ENCODE measurements at regions not wholly inside any gene's neighbourhood (a gene's known extent, or its start where the extent isn't known, plus 50 kb on each side); places are given as distances from the start of the nearest gene placed in this dataset.

- Histone ChIP-seq H3K9ac (ENCODE audit: extremely low read depth, insufficient read length, low read length) (no peak overlapping the region), H2BK120ac (ENCODE audit: low read depth, low read length, poor library complexity, severe bottlenecking) (no peak overlapping the region), H3K14ac (ENCODE audit: insufficient read depth, low read length) (no peak overlapping the region), H3K18ac (ENCODE audit: insufficient read length, low read depth, low read length) (no peak overlapping the region), H3K4ac (ENCODE audit: low read depth, low read length) (no peak overlapping the region), H3K27ac (ENCODE audit: insufficient read length, low read depth, low read length) (no peak overlapping the region), H4K5ac (ENCODE audit: insufficient read length, low read depth, low read length) (no peak overlapping the region), H3K4me2 (ENCODE audit: insufficient read depth, insufficient read length, low read length) (no peak overlapping the region), H3K27me3 (ENCODE audit: insufficient read depth, low read length) (no peaks in the 10 kb centered on the region), H3K4me1 (ENCODE audit: insufficient read depth, low read length) (no peaks in the 10 kb centered on the region), H3K23ac (ENCODE audit: insufficient read length, low read depth, low read length) (no peak overlapping the region), H4K91ac (ENCODE audit: insufficient read length, low read depth, low read length) (no peak overlapping the region), H2AK5ac (ENCODE audit: insufficient read length, low read length) (no peak overlapping the region), H3K79me1 (ENCODE audit: insufficient read depth, low read depth, low read length, poor library complexity, severe bottlenecking) (no peaks in the 10 kb centered on the region), H4K20me1 (ENCODE audit: control insufficient read depth, insufficient read depth, insufficient read length) (no peaks in the 10 kb centered on the region), H3K79me2 (ENCODE audit: insufficient read depth, low read length) (no peaks in the 10 kb centered on the region), H3T11ph (ENCODE audit: low read length) (no peak overlapping the region), H3K23me2 (ENCODE audit: insufficient read length, low read depth, low read length, poor library complexity, severe bottlenecking) (no peaks in the 10 kb centered on the region), H3K56ac (ENCODE audit: insufficient read length, low read depth, low read length) (no peak overlapping the region), H2AFZ (ENCODE audit: low read length) (no peak overlapping the region), H2BK12ac (ENCODE audit: insufficient read length, low read depth, low read length) (no peak overlapping the region), H4K8ac (replicated peaks; ENCODE audit: insufficient read length, low read depth, low read length) (no peak overlapping the region), H2BK5ac (ENCODE audit: insufficient read length, low read length) (no peak overlapping the region), H2BK15ac (ENCODE audit: low read depth, low read length) (no peak overlapping the region), H3K9me3 (ENCODE audit: control insufficient read depth, low read depth, low read length) (no peaks in the 10 kb centered on the region), H2BK20ac (ENCODE audit: low read depth, low read length, poor library complexity, severe bottlenecking) (no peak overlapping the region)
- no peak for TF ChIP-seq CTCF (conservative IDR thresholded peaks at IDR 0.05)
- WGBS (ENCODE audit: extremely low coverage, insufficient read length, low lambda C conversion rate) = no CpG with 5 or more reads among the region's 2 CpGs
- Mint-ChIP-seq H3K27ac (no peak overlapping the region), H3K4me3 (no peak overlapping the region), H3K27me3 (ENCODE audit: low read depth) (no peaks in the 10 kb centered on the region; the same call in 1 of the 2 replicates), H3K9me3 (peaks cover 0 to 3% of the 10 kb centered on the region in 2 experiments; a peak in 1 of 5 replicates), H3K4me1 (no peaks in the 10 kb centered on the region), H3K36me3 (ENCODE audit: insufficient read depth in 1 of 3, low read depth in 3 of 3) (no peaks in the 10 kb centered on the region)
- no peak for DNase-seq
These were observed 108.0 kb downstream of the LRRC30 start for GRCh38 chr18:7338846-7339245.

Measured in H9 (cell line).